HuH-7 (cell line): ENCODE measurements at regions not wholly inside any gene's neighbourhood (a gene's known extent, or its start where the extent isn't known, plus 50 kb on each side); places are given as distances from the start of the nearest gene placed in this dataset.
"Not testable (repeated sequence)": the region's sequence is repeated elsewhere in the genome, so short reads cannot be mapped to it uniquely, and the experiment has no call there.

Experiments used
- DNase-seq: peaks from one replicate; pipeline ENCODE4 v3.0.0; 2011; ENCODE audit warnings: low spot score

DNA sequence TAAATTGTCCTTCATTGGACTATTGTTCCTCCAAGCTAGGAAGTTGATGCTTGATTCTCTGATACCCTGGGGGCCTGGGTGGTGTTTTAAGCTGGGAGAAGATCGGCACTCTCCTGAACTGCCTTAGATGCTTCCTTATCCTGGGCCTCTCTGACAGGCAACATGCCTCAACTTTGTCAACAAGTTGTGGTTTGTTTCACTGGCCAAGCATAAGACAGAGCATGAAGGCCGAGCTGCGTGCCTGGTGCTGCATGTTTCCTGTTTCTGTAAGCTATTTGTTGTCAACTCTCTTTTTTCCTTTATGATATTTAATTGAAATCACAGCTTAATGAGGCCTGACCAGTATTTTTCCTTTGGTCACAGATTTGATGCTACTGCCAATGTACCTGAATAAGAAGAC, 187.6 kb upstream of the TNC start:
- DNase-seq = no peak

DNA sequence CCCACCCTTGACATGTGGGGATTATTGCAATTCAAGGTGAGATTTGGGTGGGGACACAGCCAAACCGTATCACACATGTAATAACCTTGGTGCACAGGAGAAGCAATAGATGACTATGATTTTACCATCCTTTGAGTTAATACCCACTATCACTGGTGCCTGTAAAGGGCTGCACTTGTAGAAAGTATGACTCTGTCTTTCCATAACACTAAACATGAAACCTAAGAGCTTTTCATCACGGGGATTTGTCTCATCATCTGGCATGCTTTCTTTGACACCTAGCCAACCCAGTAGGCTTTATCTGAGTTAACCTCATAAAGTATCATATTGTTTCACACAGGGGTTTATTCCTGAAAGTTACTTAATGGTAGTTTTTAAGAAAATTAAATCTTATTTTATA, 188.9 kb upstream of the TNC start:
- DNase-seq = no peak

DNA sequence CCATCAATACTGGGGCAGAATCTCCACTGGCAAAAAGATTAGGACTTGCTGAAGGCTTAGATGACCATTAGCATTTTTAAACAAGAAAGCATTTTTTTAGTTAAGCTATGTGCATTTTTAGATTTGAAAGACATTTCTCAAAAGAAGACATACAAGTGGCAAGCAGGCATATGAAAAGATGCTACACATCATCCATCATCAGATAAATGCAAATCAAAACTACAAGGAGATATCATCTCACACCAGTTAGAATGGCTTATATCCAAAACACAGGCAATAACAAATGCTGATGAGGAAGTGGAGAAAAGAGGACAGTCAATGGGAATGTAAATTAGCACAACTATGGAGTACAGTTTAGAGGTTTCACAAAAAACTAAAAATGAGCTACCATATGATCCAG, 195.6 kb upstream of the TNC start:
- DNase-seq = no peak

DNA sequence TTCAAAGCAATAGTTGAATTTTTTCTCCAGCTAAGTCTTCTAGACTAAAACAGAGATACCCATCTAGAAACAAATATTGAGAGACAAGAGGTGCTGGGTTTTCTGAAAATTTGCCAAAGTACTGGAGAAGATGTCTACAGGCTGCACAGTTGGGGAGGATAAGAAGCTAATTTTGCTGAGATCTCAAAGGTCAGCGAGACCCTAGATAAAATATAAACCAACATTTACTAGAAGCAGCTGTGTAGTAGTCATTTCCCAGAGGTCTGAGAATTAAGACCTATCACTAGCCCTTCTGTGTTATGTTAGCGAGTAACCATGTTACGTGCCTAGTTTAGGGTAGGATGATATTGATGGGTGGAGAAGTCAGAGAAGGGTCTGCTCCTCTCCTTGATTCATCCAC, 208.5 kb upstream of the TNC start:
- no peak for DNase-seq

DNA sequence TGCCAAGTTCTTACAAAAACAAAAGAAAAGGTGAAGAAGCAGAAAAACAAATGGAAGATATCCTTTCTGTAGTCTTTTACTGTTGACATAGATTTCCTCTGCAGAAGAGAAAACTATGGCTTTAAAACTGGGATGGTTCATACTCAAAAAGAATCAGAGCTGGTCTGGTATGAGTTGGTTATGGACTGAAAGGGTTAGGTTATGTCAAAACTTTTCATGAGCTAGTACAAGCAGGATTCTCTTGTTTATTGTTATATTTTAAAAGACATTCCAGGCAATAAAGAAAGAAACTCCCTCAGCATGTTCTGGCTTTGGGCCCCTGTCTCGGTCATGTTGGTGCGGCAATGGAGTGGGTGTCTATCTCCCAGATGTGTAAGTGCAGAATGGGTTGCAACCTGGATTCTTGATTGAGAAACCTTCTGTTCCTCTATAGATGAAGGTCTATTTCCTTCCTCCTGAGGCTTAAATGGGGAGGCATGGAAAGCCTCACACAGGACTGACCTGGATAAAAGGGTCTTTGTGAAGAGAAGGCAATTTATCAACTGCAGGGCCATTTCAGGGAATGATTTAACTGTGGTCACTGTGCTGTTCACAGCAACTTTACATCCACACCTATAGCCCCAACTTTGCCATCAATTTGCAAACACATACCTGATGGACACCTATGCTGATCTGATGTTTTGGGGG, 209.6 kb upstream of the TNC start:
- DNase-seq = no peak

DNA sequence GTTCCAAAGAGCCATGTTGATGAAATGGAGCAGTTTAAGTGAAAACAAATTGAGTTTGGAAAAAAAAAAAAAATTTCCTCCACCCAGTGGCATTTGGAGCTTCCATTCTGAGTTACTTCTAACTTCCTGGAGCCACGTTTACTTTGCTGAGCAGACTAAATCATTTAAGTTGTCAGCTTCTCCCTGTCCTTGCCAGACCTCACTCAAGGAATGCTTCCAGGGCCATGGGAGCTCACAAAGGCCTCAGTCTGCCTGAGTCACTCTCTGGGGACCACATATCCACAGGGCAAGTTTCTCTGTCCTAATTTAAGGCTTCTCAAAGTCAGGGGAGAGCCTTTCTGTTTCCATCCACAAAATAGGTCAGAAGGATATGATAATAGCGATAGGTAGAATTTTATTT, 210.3 kb upstream of the TNC start:
- DNase-seq = no peak

DNA sequence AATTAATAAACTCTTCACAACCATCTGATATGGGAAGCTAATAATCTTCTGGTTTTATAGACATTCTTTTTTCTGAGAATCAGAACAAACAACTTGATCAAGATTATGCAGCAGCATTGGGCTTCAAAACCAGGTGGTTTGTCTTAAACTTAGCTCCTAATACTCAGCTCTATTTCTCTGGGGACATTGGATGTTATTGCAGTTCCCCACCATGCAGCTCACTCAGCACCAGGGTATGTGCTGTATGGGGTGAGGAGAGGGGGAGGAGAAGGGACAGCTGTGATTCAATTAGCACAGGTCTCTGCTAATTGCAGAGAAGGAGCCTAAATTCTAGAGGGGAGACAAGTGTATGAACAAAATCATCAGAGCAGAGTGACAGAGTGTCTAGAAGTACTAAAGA, 210.7 kb upstream of the TNC start:
- no peak for DNase-seq

DNA sequence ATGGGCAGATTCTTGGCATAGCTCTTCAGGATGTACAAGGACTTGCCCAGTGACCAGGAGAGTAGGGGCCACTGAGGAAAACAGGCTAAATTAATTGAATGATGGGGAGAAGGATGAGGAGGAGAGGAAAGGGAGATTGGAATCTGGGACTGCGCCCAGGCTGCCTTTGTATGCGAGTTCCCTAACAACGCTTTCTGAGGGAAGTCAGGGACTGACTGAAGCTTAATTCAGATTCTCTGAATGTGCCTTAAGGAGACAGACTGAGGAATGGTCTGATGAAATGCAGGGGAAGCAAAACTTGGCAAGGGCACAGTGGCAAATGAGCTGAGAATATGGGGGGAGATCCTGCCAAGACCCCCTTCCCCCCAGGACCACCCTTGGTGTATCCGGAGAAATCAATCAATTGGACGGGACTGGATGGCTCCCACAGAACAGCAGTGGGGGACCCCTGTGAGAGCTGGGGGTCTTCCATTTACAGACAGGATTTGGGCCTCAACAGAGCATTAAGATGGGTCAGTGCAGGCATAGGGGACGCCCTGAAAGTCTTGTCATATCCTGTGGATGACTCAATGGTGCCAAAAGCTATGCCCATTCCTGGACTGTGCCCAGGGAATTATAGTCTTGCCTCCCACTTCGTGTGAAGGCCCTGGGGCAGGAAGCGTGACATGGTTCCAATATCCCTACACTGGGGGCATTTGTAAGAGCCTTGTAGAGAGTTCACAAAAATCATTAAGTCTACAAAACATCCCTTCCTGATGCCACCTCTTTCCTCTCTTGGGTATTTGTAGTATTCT, 215.5 kb upstream of the TNC start:
- no peak for DNase-seq

DNA sequence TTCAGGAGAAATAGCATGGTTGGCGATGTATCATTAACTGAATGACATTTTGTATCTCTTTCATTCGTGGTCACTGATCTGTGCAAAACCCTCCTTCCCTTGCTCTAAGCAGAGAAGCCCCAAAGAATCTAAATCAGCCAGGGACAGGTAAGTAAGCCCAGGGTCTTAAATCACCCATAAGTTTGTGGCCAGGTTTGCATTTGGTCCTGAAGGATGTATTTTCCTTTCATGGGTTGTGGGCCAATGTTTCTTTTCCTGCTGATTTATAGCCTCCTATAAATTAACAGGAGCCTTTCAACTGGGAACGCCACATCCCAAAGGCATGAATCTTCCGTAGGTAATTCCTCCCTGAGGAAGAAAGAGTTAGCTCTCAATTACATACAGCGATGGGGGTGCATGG, 217.5 kb upstream of the TNC start:
- no peak for DNase-seq

DNA sequence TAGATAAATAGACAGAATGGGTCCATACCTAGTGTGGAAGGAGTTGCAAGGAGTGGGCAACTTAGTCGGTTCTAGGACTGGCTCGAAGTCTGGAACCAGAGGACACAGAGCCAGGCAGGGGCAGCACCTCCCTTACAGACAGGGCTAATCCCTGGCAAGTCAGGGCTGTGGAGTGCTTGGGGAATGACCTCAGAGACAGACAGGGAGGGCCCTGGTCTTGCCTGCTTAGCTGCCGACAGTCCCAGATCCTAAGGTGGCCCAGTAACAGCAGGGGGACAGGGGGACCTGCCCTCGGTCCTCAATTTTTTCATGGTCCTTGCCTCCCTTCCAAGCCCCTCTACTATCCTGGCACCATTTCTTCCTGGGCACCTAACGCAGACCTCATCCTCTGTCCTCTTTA, 222.4 kb upstream of the TNC start:
- DNase-seq = no peak

DNA sequence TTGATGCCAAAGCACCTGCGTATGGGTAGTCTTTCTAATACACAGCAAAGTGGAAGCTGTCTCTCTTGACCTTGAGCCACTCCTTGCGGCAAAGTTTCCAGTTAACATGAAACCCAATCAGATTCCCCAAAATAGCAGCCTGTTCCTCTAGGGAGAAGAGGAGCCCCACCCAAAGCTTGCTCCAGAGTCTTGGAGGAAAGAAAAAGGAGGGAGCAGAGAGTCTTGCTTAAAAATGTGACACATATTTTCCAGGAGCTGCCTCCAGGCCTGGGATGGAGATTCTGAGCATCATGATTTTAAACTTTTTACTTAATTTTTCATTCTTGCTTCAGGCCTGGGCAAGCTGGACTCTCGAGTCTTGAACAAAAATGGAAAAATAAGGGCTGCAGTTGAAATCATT, 223.5 kb upstream of the TNC start:
- DNase-seq = no peak

DNA sequence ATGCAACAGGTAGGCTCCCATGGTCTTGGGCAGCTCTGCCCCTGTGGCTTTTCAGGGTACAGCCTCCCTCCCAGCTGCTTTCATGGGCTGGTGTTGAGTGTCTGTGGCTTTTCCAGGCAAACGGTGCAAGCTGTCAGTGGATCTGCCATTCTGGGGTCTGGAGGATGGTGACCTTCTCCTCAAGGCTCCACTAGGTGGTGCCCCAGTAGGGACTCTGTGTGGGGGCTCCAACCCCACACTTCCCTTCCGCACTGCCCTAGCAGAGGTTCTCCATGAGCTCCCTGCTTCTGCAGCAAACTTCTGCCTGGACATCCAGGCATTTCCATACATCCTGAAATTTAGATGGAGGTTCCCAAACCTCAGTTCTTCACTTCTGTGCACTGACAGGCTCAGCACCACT, 229.8 kb upstream of the TNC start:
- not testable (repeated sequence) for DNase-seq

DNA sequence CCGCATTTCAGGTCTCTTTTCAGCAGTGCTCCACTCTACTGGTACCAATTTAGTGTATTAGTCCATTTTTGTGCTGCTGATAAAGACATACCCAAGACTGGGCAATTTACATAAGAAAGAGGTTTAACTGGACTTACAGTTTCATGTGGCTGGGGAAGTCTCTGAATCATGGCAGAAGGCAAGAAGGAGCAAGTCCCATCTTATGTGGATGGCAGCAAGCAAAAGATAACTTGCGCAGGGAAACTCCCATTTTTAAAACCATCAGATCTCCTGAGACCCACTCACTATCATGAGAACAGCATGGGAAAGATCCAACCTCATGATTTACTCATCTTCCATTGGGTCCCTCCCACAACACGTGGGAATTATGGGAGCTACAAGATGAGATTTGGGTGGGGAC, 231.0 kb upstream of the TNC start:
- not testable (repeated sequence) for DNase-seq

DNA sequence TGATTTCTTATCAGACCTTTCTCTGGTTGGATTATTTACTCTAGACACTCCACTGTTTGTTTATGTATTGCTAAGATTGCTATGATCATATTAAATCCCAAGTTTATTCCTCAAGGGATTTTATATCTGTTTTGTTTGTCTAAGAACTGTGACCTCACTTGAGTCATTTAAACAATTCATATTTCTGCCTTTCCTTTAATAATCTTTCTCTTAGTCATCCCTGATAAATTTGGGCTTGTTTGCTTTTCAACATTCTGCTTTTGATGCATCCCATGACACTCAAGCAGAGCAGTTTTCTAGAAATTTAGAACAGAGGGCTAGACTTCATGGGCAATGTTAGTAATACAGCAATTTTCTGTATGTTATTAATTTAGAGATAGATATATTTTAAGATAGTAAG, 231.6 kb upstream of the TNC start:
- no peak for DNase-seq

DNA sequence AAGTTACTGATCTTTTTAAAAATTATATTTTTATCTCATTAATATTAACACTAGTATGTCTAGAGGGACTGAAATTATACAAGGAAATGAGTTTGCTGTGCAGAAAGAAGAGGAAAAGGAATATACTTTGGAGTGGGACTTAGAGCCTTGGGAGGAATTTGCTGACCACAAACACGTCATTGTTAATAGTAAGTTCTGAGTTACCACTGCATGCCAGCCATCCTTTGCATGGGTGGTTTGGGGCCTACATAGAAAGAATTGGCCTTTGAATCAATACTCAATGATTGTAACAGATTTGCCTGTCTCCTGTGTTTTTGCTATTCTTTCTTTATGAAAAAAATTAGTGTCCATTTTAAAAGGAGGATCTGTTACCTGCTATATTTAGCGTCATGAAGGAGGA, 232.6 kb upstream of the TNC start:
- no peak for DNase-seq

DNA sequence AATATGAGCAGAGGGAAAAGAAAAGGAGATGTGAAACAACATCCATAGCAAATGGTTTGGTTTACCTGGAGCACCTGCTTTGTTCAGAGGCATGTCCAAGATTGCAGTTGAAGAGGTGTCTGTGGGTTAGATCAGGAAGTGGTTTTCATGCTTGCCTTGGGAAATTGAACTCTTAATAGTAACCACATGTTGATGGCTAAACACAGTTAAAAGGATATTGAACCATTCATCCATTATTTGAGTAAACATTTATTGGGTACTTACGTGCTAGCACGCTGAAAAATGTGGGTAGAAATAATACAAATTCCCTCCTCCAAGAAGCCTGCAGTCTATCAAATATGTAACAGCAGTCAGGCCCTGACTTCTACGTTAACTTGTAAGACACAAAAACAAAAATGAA, 235.7 kb upstream of the TNC start:
- DNase-seq = no peak

DNA sequence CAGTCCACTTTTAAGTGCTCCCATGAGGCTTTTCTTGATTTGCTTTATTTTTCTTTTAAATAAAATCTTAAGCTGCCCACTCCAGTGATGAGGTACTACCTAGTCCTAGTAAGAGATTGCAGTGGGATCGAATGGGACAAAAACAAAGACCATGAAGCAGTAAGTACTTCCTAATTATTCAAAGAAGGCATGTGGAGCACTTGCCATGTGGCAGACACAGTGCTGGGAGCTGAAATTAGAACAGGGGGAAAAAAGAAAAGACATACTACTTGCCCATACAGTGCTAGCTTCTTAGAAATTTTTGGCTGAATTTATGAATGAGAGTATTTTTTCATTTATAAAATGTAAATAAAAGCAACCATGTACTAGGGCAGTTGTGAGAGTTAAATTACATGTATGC, 239.9 kb upstream of the TNC start:
- no peak for DNase-seq

DNA sequence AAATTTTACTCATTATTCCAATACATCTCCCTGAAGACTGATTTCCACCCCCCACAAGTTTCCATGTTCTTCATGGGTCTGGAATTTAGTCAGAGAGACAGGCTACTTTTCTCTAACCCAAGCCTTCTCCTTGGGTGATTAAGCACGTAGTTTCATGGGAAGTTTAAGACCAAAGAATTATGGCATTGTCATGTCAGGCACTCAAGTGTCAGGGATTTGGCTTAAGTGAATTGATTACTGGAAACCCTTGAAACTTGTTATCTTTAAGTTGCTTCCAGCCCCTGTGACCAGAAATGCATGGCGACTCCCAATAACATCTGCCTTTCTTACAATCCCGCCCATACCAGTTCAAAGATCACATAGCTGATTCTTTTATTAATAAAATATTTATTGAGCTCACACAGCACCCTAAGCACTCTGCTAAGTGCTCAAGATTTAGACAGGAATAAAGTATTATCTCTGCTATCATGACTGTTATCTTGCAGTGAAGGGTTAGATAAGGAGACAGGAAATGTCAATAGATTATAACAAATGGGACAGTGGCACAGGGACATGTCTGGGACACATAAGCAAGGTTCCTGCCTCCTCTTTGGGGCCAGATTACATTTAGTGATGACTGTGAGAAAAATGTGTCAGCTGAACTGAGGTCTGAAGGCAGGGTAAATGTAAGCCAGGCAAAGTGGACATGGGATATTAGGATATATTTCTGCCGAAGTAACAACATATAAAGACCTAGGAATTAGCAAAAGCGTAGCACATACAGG, 241.2 kb upstream of the TNC start:
- no peak for DNase-seq

DNA sequence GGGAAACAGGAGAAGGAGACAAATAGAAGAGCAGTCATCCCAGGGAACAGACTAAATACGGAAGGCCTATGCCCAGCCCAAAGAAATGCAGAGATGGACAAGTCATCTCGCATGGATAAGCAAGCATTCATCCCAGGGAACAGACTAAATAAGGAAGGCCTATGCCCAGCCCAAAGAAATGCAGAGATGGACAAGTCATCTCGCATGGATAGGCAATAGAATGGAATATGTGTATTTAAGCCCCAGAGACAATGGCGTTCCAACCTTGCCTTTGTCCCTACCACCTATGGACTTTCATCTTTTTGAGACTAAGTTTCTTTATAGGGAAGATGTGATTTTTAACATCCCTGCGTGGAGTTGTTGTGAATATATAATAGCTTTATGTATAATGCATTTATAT, 242.2 kb upstream of the TNC start:
- DNase-seq = no peak

DNA sequence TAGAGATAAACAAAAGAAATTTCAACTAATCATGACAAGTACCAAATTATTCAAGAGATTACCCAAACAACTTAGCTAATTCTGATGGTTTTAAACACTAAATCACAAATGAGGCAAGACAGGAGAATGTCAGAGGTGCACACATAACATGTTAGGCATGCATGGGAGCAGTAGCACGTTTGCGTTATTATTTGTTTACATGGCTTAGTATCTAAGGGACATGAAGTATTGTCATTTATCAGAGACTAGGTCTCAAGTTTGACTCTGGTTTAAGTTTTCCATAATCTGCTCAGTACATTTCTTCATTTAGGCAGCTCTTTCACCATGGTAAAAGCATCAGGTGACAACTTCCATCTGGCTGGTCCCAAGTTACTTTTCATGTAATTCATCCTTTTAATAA, 244.1 kb upstream of the TNC start:
- no peak for DNase-seq

DNA sequence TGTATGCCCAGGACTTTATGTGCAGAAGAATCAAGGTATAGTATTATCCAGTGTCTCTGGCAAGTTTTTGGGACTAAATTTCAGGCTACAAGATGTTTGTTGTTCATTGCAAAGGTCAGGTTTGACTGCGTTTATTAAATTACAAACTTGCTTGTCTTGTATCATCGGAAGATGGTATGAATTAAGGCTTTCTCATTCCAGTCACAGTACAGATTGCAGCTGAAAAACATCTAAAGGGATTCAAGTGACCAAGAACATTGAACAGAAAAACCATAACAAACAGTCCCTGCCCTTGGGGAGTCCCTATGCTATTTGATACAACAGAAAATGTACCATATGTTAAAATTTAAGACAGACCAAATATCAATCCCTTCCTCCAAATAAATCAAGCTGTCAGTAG, 244.7 kb upstream of the TNC start:
- DNase-seq = no peak

DNA sequence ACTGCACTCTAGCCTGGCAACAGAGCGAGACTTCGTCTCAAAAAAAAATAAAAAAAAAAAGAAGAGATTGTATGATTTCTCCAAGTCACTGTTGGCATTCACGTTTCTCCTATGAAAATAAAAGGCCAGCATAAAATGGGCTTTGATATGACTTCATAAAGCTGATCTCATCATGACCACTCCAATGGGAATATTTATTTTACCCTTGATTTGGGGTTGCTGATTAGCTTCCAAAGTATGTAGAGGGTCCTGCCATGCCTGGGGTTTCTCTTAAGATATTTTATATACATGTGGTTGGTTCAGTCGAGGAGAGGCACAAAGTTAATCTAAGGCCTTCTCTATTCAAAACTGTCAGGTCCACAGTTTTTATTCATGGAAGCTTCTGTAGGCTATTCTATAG, 247.0 kb upstream of the TNC start:
- no peak for DNase-seq

DNA sequence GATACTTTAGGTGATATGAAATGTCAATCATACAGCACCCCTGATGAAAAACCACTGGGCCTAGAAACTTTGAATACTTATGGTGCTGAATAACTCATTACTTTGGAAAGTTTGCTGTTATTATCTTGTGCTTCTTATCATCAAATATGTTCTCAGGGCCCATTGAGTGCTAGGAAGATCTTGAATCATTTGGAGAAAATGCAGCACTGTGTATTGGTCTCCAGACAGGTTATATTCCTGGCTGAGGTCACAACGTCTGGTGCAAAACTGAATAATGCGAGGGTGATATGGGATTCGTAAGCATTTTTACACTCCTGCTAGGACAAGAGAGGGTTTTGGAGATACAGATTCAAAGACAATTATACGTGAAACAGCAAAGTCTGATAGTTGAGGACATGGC, 249.4 kb upstream of the TNC start:
- no peak for DNase-seq
